ENCODE measurements at regions not wholly inside any gene's neighbourhood (a gene's known extent, or its start where the extent isn't known, plus 50 kb on each side); places are given as distances from the start of the nearest gene placed in this dataset.

DNA sequence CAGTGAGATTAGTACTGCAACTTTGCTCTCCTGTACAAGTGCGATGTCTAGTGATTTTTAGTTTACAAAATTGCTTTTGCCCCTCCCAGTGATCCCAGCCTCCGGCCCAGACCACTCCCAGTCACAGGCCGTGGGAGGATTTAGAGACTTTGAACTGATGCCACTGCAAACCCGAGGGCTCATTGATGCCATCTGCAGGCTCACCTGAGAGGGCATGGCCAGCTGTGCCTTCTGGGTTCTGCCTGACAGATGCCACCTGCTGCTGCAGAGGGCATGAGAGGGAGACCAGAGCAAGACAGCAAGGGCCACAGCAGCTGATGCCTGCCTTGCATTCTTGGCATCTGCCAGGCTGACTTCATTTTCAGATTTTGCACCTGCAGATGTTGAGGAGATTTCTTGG is 593.8 kb downstream of the CDK5RAP2 start:
- Histone ChIP-seq H3K36me3 (ENCODE audit: control insufficient read depth in 2 of 2, insufficient read depth in 2 of 2, low read length in 1 of 2) (no peaks in the 10 kb centered on the region), H3K27ac (ENCODE audit: low read depth in 2 of 2, low read length in 1 of 2) (no peak overlapping the region), H3K4me1 (ENCODE audit: control insufficient read depth in 2 of 2, insufficient read depth in 2 of 2, low read length in 1 of 2) (no peaks in the 10 kb centered on the region), H3K4me3 (ENCODE audit: low read depth in 1 of 2, low read length in 2 of 2) (no peak overlapping the region), H3K27me3 (ENCODE audit: control insufficient read depth in 1 of 2, insufficient read depth in 2 of 2, low read length in 2 of 2) (no peaks in the 10 kb centered on the region), H3K9me3 (ENCODE audit: control insufficient read depth in 2 of 2, insufficient read depth in 1 of 2, low read depth in 1 of 2, low read length in 1 of 2) (no peaks in the 10 kb centered on the region)
- 31 to 32% methylated on average over 4 of the region's 4 CpGs for WGBS, 2 donors

GRCh38 chr9:119974026-119974425 is 604.8 kb upstream of the BRINP1 start:
- Histone ChIP-seq H3K4me3 (ENCODE audit: low read depth in 1 of 2, low read length in 2 of 2) (no peak overlapping the region), H3K27me3 (ENCODE audit: control insufficient read depth in 1 of 2, insufficient read depth in 2 of 2, low read length in 2 of 2) (no peaks in the 10 kb centered on the region), H3K4me1 (ENCODE audit: control insufficient read depth in 2 of 2, insufficient read depth in 2 of 2, low read length in 1 of 2) (peaks cover 0 to 2% of the 10 kb centered on the region in 2 donors), H3K9me3 (ENCODE audit: control insufficient read depth in 2 of 2, insufficient read depth in 1 of 2, low read depth in 1 of 2, low read length in 1 of 2) (no peaks in the 10 kb centered on the region), H3K27ac (ENCODE audit: low read depth in 2 of 2, low read length in 1 of 2) (no peak overlapping the region), H3K36me3 (ENCODE audit: control insufficient read depth in 2 of 2, insufficient read depth in 2 of 2, low read length in 1 of 2) (no peaks in the 10 kb centered on the region)
- WGBS, 2 donors, result 33 to 34% methylated on average over 2 of the region's 2 CpGs

DNA sequence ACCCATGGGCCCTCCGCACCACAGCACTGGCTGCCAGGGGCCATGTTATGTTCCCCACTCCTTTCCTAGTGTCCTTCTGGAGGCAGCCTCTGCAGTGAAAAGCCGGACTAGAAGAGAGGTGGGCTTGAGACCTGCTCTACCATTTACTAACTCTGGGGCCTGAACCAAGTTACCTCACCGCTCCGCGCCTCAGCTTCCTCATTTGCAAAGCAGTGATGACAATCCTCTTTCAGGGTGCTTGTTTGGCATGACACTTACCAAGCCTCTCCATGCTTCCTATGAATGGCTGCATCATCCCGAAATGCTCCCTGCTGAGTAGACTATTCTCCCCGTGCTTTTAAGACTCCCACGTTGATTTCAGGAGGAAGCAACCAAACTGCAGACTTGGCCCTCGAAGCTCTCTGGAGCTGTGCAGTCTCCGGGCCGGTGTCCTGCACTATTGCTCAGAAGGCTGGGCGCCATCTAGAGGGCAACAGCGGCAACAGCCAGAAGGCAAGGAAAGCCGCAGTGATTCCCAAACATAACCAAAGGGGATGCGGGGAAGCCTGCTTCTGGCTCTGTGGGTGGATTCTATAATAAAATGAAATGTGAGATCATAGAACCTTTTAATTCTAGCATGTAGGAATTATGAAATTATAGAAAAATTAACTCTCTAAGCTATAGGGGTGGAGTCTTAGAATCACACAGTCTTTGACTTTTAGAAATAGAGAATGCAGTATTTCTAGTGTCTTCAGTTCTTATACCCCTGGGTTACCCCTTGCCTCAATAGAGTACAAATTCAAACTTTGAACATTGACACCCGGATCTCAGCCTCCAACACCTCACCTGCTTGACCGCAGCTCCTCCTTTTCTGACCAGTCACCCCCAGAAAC is 599.8 kb upstream of the BRINP1 start:
- Histone ChIP-seq H3K27me3 (ENCODE audit: control insufficient read depth in 1 of 2, insufficient read depth in 2 of 2, low read length in 2 of 2) (no peaks in the 10 kb centered on the region), H3K9me3 (ENCODE audit: control insufficient read depth in 2 of 2, insufficient read depth in 1 of 2, low read depth in 1 of 2, low read length in 1 of 2) (no peaks in the 10 kb centered on the region), H3K4me1 (ENCODE audit: control insufficient read depth in 2 of 2, insufficient read depth in 2 of 2, low read length in 1 of 2) (peaks cover 0 to 3% of the 10 kb centered on the region in 2 donors), H3K36me3 (ENCODE audit: control insufficient read depth in 2 of 2, insufficient read depth in 2 of 2, low read length in 1 of 2) (no peaks in the 10 kb centered on the region), H3K27ac (ENCODE audit: low read depth in 2 of 2, low read length in 1 of 2) (no peak overlapping the region), H3K4me3 (ENCODE audit: low read depth in 1 of 2, low read length in 2 of 2) (no peak overlapping the region)
- WGBS, 2 donors, result 34 to 37% methylated on average over 17 of the region's 17 CpGs

DNA sequence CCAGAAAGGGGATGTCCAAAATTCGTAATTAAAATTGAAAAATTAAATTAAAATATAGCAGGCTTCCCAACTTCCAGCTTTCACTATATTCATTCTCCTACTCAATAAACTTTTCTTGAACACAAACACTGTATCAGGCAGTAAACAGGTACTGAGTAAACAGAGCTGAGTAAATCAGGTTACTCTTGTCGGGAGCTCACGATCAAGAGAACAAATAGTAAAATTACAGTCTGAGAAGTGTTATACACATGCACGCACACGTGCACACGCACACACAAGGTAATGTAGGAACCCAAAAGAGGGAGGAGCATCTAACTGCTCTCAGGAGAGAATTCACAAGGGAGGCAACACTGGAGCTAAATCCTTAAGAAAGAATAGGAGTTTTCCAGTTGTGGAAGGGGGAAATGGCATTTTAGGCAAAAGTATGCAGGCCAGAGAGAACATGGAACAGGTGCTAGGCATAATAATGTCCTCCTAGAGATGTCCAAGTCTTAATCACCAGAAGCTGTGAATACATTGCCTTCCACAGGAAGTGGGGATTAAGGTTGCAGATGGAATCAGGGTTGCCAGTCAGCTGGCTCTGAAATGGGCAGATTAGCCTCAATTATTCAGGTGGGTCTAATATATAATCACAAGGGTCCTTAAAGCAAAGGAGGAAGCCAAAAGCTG is 598.8 kb upstream of the BRINP1 start:
- 73 to 82% methylated on average over 6 of the region's 6 CpGs for WGBS, 2 donors
- Histone ChIP-seq H3K4me3 (ENCODE audit: low read depth in 1 of 2, low read length in 2 of 2) (no peak overlapping the region), H3K36me3 (ENCODE audit: control insufficient read depth in 2 of 2, insufficient read depth in 2 of 2, low read length in 1 of 2) (no peaks in the 10 kb centered on the region), H3K27ac (ENCODE audit: low read depth in 2 of 2, low read length in 1 of 2) (no peak overlapping the region), H3K27me3 (ENCODE audit: control insufficient read depth in 1 of 2, insufficient read depth in 2 of 2, low read length in 2 of 2) (no peaks in the 10 kb centered on the region), H3K4me1 (ENCODE audit: control insufficient read depth in 2 of 2, insufficient read depth in 2 of 2, low read length in 1 of 2) (peaks cover 0 to 3% of the 10 kb centered on the region in 2 donors), H3K9me3 (ENCODE audit: control insufficient read depth in 2 of 2, insufficient read depth in 1 of 2, low read depth in 1 of 2, low read length in 1 of 2) (no peaks in the 10 kb centered on the region)

- Histone ChIP-seq H3K4me1 (ENCODE audit: control insufficient read depth in 2 of 2, insufficient read depth in 2 of 2, low read length in 1 of 2) (peaks cover 0 to 2% of the 10 kb centered on the region in 2 donors), H3K4me3 (ENCODE audit: low read depth in 1 of 2, low read length in 2 of 2) (no peak overlapping the region), H3K27ac (ENCODE audit: low read depth in 2 of 2, low read length in 1 of 2) (no peak overlapping the region), H3K27me3 (ENCODE audit: control insufficient read depth in 1 of 2, insufficient read depth in 2 of 2, low read length in 2 of 2) (peaks cover 0 to 2% of the 10 kb centered on the region in 2 donors), H3K9me3 (ENCODE audit: control insufficient read depth in 2 of 2, insufficient read depth in 1 of 2, low read depth in 1 of 2, low read length in 1 of 2) (no peaks in the 10 kb centered on the region), H3K36me3 (ENCODE audit: control insufficient read depth in 2 of 2, insufficient read depth in 2 of 2, low read length in 1 of 2) (no peaks in the 10 kb centered on the region)
- WGBS, 2 donors, result 11 to 14% methylated on average over 5 of the region's 5 CpGs
Measured at GRCh38 chr9:119963798-119964372, 594.6 kb upstream of the BRINP1 start.

DNA sequence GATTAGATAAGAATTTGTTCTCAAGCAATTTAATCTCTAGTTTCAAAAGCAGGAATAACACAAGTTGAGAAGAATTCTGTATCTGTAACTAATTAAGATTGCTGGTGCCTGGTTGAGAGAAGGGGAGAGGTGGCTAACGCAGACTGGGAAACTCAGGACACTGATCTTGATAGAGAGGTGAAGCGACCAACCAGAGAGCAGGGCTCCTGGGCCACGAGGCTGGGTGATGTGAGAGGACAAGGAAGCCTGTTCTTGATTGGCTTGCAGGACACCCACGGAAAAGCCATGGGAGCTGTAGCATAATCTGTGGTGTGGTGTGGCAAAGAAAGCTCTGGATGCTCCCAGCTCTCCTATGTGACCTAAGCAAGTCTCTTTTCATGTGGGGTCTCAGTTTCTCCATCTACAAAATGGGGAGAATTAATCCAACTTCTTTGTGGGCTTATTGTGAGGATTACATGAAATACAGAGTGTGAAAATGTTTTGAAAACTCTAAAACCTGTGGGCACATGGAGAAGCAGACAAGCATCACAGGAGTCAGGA is 594.1 kb upstream of the BRINP1 start:
- Histone ChIP-seq H3K9me3 (ENCODE audit: control insufficient read depth in 2 of 2, insufficient read depth in 1 of 2, low read depth in 1 of 2, low read length in 1 of 2) (no peaks in the 10 kb centered on the region), H3K27me3 (ENCODE audit: control insufficient read depth in 1 of 2, insufficient read depth in 2 of 2, low read length in 2 of 2) (peaks cover 0 to 2% of the 10 kb centered on the region in 2 donors), H3K4me1 (ENCODE audit: control insufficient read depth in 2 of 2, insufficient read depth in 2 of 2, low read length in 1 of 2) (no peaks in the 10 kb centered on the region), H3K27ac (ENCODE audit: low read depth in 2 of 2, low read length in 1 of 2) (no peak overlapping the region), H3K4me3 (ENCODE audit: low read depth in 1 of 2, low read length in 2 of 2) (no peak overlapping the region), H3K36me3 (ENCODE audit: control insufficient read depth in 2 of 2, insufficient read depth in 2 of 2, low read length in 1 of 2) (no peaks in the 10 kb centered on the region)
- WGBS, 2 donors, result 48 to 52% methylated on average over 4 of the region's 4 CpGs

GRCh38 chr9:119961774-119962424 is 592.7 kb upstream of the BRINP1 start:
- Histone ChIP-seq H3K4me1 (ENCODE audit: control insufficient read depth in 2 of 2, insufficient read depth in 2 of 2, low read length in 1 of 2) (no peaks in the 10 kb centered on the region), H3K27ac (ENCODE audit: low read depth in 2 of 2, low read length in 1 of 2) (no peak overlapping the region), H3K9me3 (ENCODE audit: control insufficient read depth in 2 of 2, insufficient read depth in 1 of 2, low read depth in 1 of 2, low read length in 1 of 2) (no peaks in the 10 kb centered on the region), H3K36me3 (ENCODE audit: control insufficient read depth in 2 of 2, insufficient read depth in 2 of 2, low read length in 1 of 2) (no peaks in the 10 kb centered on the region), H3K27me3 (ENCODE audit: control insufficient read depth in 1 of 2, insufficient read depth in 2 of 2, low read length in 2 of 2) (peaks cover 0 to 2% of the 10 kb centered on the region in 2 donors), H3K4me3 (ENCODE audit: low read depth in 1 of 2, low read length in 2 of 2) (no peak overlapping the region)
- WGBS, 2 donors, result 41 to 49% methylated on average over 19 of the region's 19 CpGs

DNA sequence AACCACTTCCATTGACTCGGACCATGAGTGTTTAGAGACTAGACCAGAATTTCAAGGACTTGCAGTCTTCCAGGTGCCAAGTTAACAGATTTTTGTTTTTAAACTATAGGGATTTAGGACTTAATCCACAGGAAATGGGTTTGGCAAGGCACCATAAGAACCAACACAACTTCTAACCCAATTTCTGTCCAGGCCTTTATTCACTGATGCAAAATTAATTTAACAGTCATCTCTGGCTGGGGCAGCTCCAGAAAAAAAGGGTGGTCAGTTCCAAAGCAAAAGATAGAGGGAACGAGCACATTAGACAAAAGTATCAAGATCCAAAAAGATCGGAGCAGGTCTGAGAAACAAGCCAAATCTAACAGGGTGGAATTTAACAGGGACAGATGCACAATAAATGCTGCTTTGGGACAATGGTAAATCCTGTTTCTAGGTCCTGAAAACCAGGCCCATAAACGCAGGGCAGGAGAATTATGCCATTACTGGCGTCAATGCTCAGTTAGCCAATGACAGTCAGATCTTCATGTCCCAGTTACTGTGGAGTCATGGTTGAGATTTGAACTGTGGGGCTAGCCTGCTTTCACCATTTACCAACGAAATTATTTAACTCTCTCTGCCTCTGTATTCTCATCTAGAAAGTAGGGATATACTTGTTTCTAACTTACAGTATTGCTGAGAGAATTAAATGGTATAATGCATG is 590.8 kb upstream of the BRINP1 start:
- WGBS, 2 donors, result 40 to 51% methylated on average over 6 of the region's 6 CpGs
- H3K27ac ChIP-seq (ENCODE audit: low read depth in 2 of 2, low read length in 1 of 2), result no peak overlapping the region
- no peaks in the 10 kb centered on the region for H3K9me3 ChIP-seq (ENCODE audit: control insufficient read depth in 2 of 2, insufficient read depth in 1 of 2, low read depth in 1 of 2, low read length in 1 of 2)
- no peaks in the 10 kb centered on the region for H3K36me3 ChIP-seq (ENCODE audit: control insufficient read depth in 2 of 2, insufficient read depth in 2 of 2, low read length in 1 of 2)
- H3K4me1 ChIP-seq (ENCODE audit: control insufficient read depth in 2 of 2, insufficient read depth in 2 of 2, low read length in 1 of 2), result no peaks in the 10 kb centered on the region
- H3K4me3 ChIP-seq (ENCODE audit: low read depth in 1 of 2, low read length in 2 of 2), result no peak overlapping the region
- peaks cover 0 to 2% of the 10 kb centered on the region in 2 donors for H3K27me3 ChIP-seq (ENCODE audit: control insufficient read depth in 1 of 2, insufficient read depth in 2 of 2, low read length in 2 of 2)

DNA sequence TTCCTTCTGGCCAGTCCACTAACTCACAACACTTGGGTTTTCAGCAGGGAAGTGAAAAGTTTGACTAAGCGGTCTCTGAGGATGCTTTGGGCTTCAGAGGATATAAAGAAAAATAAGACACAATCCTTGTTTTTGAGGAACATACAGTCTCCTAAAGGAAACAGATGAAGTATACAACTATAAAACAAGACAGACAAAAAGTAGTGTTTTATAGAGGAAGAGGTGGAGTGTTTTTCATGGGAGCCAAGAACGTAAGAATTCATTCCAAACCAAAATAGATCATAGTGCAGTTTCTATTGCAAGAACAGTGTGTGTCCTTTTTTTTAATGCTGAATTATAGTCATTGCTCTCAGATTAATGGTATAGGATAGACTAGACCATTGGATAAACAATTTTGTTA is 586.9 kb upstream of the BRINP1 start:
- H3K27me3 ChIP-seq (ENCODE audit: control insufficient read depth in 1 of 2, insufficient read depth in 2 of 2, low read length in 2 of 2), result no peaks in the 10 kb centered on the region
- H3K4me3 ChIP-seq (ENCODE audit: low read depth in 1 of 2, low read length in 2 of 2), result no peak overlapping the region
- H3K4me1 ChIP-seq (ENCODE audit: control insufficient read depth in 2 of 2, insufficient read depth in 2 of 2, low read length in 1 of 2), result no peaks in the 10 kb centered on the region
- no peaks in the 10 kb centered on the region for H3K36me3 ChIP-seq (ENCODE audit: control insufficient read depth in 2 of 2, insufficient read depth in 2 of 2, low read length in 1 of 2)
- H3K27ac ChIP-seq (ENCODE audit: low read depth in 2 of 2, low read length in 1 of 2), result no peak overlapping the region
- no peaks in the 10 kb centered on the region for H3K9me3 ChIP-seq (ENCODE audit: control insufficient read depth in 2 of 2, insufficient read depth in 1 of 2, low read depth in 1 of 2, low read length in 1 of 2)
- WGBS, 2 donors, result 73 to 81% methylated on average over 2 of the region's 2 CpGs
